ENCODE measurements at regions not wholly inside any gene's neighbourhood (a gene's known extent, or its start where the extent isn't known, plus 50 kb on each side); places are given as distances from the start of the nearest gene placed in this dataset.

GRCh38 chr3:64888840-64889392, 201.1 kb upstream of the ADAMTS9 start:
- DNase-seq (ENCODE audit: low read depth), result no peak

GRCh38 chr3:64888165-64888564, 200.4 kb upstream of the ADAMTS9 start:
- no peak for DNase-seq (ENCODE audit: low read depth)

GRCh38 chr3:64885055-64885454, 197.3 kb upstream of the ADAMTS9 start:
- DNase-seq (ENCODE audit: low read depth), result no peak

GRCh38 chr3:64884536-64884935, 196.7 kb upstream of the ADAMTS9 start:
- DNase-seq (ENCODE audit: low read depth), result no peak

GRCh38 chr3:64880916-64881315, 193.1 kb upstream of the ADAMTS9 start:
- DNase-seq (ENCODE audit: low read depth), result no peak

- DNase-seq (ENCODE audit: low read depth), result no peak
These were observed 190.6 kb upstream of the ADAMTS9 start for GRCh38 chr3:64878362-64878761.

- no peak for DNase-seq (ENCODE audit: low read depth)
These were observed 185.6 kb upstream of the ADAMTS9 start for GRCh38 chr3:64873400-64873799.

GRCh38 chr3:64872345-64872744, 184.5 kb upstream of the ADAMTS9 start:
- DNase-seq (ENCODE audit: low read depth), result no peak

- no peak for DNase-seq (ENCODE audit: low read depth)
These were observed 184.0 kb upstream of the ADAMTS9 start for GRCh38 chr3:64871834-64872249.

- DNase-seq (ENCODE audit: low read depth), result no peak
These were observed 183.3 kb upstream of the ADAMTS9 start for GRCh38 chr3:64870876-64871646.

GRCh38 chr3:64867224-64867623, 179.4 kb upstream of the ADAMTS9 start:
- no peak for DNase-seq (ENCODE audit: low read depth)

- no peak for DNase-seq (ENCODE audit: low read depth)
These were observed 178.2 kb upstream of the ADAMTS9 start for GRCh38 chr3:64865839-64866570.

GRCh38 chr3:64863226-64864212, 175.7 kb upstream of the ADAMTS9 start:
- no peak for DNase-seq (ENCODE audit: low read depth)

GRCh38 chr3:64861684-64862083, 173.9 kb upstream of the ADAMTS9 start:
- DNase-seq (ENCODE audit: low read depth), result no peak

GRCh38 chr3:64860536-64860870, 172.7 kb upstream of the ADAMTS9 start:
- DNase-seq (ENCODE audit: low read depth), result no peak

- no peak for DNase-seq (ENCODE audit: low read depth)
These were observed 172.1 kb upstream of the ADAMTS9 start for GRCh38 chr3:64859625-64860535.

GRCh38 chr3:64856977-64857516, 169.2 kb upstream of the ADAMTS9 start:
- no peak for DNase-seq (ENCODE audit: low read depth)

GRCh38 chr3:64856106-64856505, 168.3 kb upstream of the ADAMTS9 start:
- no peak for DNase-seq (ENCODE audit: low read depth)

GRCh38 chr3:64853456-64853855, 165.7 kb upstream of the ADAMTS9 start:
- DNase-seq (ENCODE audit: low read depth), result no peak

GRCh38 chr3:64852738-64853137, 164.9 kb upstream of the ADAMTS9 start:
- DNase-seq (ENCODE audit: low read depth), result no peak

- no peak for DNase-seq (ENCODE audit: low read depth)
These were observed 161.0 kb upstream of the ADAMTS9 start for GRCh38 chr3:64848822-64849221.

Measured in GM04504 (cell line).